ENCODE measurements at regions not wholly inside any gene's neighbourhood (a gene's known extent, or its start where the extent isn't known, plus 50 kb on each side); places are given as distances from the start of the nearest gene placed in this dataset.
A peak's percentile ranks its signal among the peaks of the same experiment; 100 is the strongest.

GRCh38 chr18:59052965-59053820, 86.5 kb upstream of the SEC11C start:
- no peak for TF ChIP-seq CTCF (conservative IDR thresholded peaks at IDR 0.05)

GRCh38 chr18:59054496-59055287, 85.0 kb upstream of the SEC11C start:
- H3K27ac ChIP-seq: peak overlapping the region; percentile 94
- no peak for TF ChIP-seq CTCF (conservative IDR thresholded peaks at IDR 0.05)

More at GRCh38 chr18:59052965-59053820, 86.5 kb upstream of the SEC11C start:
- peak overlapping the region; percentile 94 for H3K27ac ChIP-seq

GRCh38 chr18:59055345-59056032, 84.2 kb upstream of the SEC11C start:
- TF ChIP-seq CTCF (conservative IDR thresholded peaks at IDR 0.05): no peak
- peak overlapping the region; percentile 94 for H3K27ac ChIP-seq

- TF ChIP-seq CTCF (conservative IDR thresholded peaks at IDR 0.05): peak; percentile 43; the same call in 1 of the 2 replicates
- H3K27ac ChIP-seq: peak overlapping the region; percentile 94
These were observed 82.8 kb upstream of the SEC11C start for GRCh38 chr18:59056706-59057492.

GRCh38 chr18:59057493-59057795, 82.2 kb upstream of the SEC11C start:
- H3K27ac ChIP-seq: peak overlapping the region; percentile 94; the same call in 1 of the 2 replicates
- TF ChIP-seq CTCF (conservative IDR thresholded peaks at IDR 0.05): no peak; the same call in 1 of the 2 replicates

GRCh38 chr18:59057969-59058368, 81.7 kb upstream of the SEC11C start:
- no peak for TF ChIP-seq CTCF (conservative IDR thresholded peaks at IDR 0.05)
- H3K27ac ChIP-seq: peak overlapping the region; percentile 94; the same call in 1 of the 2 replicates
